ENCODE measurements at regions not wholly inside any gene's neighbourhood (a gene's known extent, or its start where the extent isn't known, plus 50 kb on each side); places are given as distances from the start of the nearest gene placed in this dataset.

DNA sequence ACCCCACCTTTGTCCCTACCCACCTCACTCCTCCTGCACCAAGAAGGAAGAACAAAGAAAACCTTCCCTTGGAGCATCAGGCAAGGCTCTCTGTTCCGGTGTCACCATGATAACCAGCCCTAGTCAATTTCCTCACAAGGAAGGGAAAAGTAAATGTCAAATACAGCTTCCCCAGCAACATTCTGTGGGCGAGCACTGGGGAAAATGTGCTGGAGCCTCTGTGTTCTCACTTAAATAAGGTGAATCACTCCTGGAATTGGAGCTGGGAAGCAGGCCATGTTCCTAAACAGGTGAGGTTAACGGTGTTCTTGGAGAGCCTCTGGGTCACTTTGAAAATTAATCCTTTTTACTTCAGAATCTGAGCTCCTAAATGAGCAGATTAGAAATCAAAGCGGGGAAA lies 427.9 kb upstream of the ERCC4 start:
- FAIRE-seq (no peak), DNase-seq (ENCODE audit: low read depth) (no peak)
- no peak overlapping the region for H3K4me3 ChIP-seq (ENCODE audit: low read depth, low read length)
- TF ChIP-seq CTCF (IDR thresholded peaks at IDR 0.05; ENCODE audit: insufficient read depth, low read length, severe bottlenecking): no peak
- H3K36me3 ChIP-seq (ENCODE audit: control insufficient read depth, insufficient read depth, low read length): no peaks in the 10 kb centered on the region
- no peaks in the 10 kb centered on the region for H3K27me3 ChIP-seq (ENCODE audit: control insufficient read depth, insufficient read depth, low read length)

- FAIRE-seq (no peak), DNase-seq (ENCODE audit: low read depth) (no peak)
- Histone ChIP-seq H3K27me3 (ENCODE audit: control insufficient read depth, insufficient read depth, low read length) (no peaks in the 10 kb centered on the region), H3K4me3 (ENCODE audit: low read depth, low read length) (no peak overlapping the region), H3K36me3 (ENCODE audit: control insufficient read depth, insufficient read depth, low read length) (no peaks in the 10 kb centered on the region)
- no peak for TF ChIP-seq CTCF (IDR thresholded peaks at IDR 0.05; ENCODE audit: insufficient read depth, low read length, severe bottlenecking)
These were observed 415.9 kb upstream of the ERCC4 start for GRCh38 chr16:13503960-13504635.

DNA sequence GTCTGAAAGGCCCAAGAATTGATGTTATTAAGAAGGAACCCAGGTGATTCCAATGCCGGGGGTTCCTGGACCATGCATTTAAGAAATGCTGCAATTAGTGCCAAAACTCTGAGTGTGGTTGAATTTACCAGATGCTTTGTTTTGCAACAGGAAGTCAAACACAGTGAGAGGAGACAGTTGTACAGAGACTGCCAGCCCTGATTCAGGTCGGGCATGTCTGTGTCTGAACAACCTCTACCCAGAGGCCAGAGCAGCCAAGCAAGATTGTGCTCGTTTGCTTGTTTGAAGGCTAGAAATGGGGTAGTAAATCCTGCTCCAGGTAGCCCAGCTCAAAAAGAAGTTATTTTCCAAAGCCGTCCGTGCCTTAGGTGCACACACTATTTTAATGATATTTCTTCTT lies 412.4 kb upstream of the ERCC4 start:
- no peak for TF ChIP-seq CTCF (IDR thresholded peaks at IDR 0.05; ENCODE audit: insufficient read depth, low read length, severe bottlenecking)
- H3K27me3 ChIP-seq (ENCODE audit: control insufficient read depth, insufficient read depth, low read length): no peaks in the 10 kb centered on the region
- H3K36me3 ChIP-seq (ENCODE audit: control insufficient read depth, insufficient read depth, low read length): no peaks in the 10 kb centered on the region
- FAIRE-seq (no peak), DNase-seq (ENCODE audit: low read depth) (no peak)
- H3K4me3 ChIP-seq (ENCODE audit: low read depth, low read length): no peak overlapping the region

GRCh38 chr16:13510425-13511151 lies 409.4 kb upstream of the ERCC4 start:
- TF ChIP-seq CTCF (IDR thresholded peaks at IDR 0.05; ENCODE audit: insufficient read depth, low read length, severe bottlenecking): no peak
- H3K4me3 ChIP-seq (ENCODE audit: low read depth, low read length): no peak overlapping the region
- no peak for DNase-seq (ENCODE audit: low read depth)
- FAIRE-seq: no peak
- no peaks in the 10 kb centered on the region for H3K36me3 ChIP-seq (ENCODE audit: control insufficient read depth, insufficient read depth, low read length)
- no peaks in the 10 kb centered on the region for H3K27me3 ChIP-seq (ENCODE audit: control insufficient read depth, insufficient read depth, low read length)

- Histone ChIP-seq H3K27me3 (ENCODE audit: control insufficient read depth, insufficient read depth, low read length) (no peaks in the 10 kb centered on the region), H3K36me3 (ENCODE audit: control insufficient read depth, insufficient read depth, low read length) (no peaks in the 10 kb centered on the region), H3K4me3 (ENCODE audit: low read depth, low read length) (no peak overlapping the region)
- TF ChIP-seq CTCF (IDR thresholded peaks at IDR 0.05; ENCODE audit: insufficient read depth, low read length, severe bottlenecking): no peak
- FAIRE-seq (no peak), DNase-seq (ENCODE audit: low read depth) (no peak)
These were observed 402.1 kb upstream of the ERCC4 start for GRCh38 chr16:13517841-13518240.

Measured in bronchial epithelial cell (primary cell).